ENCODE measurements at regions not wholly inside any gene's neighbourhood (a gene's known extent, or its start where the extent isn't known, plus 50 kb on each side); places are given as distances from the start of the nearest gene placed in this dataset.
"Not testable (repeated sequence)": the region's sequence is repeated elsewhere in the genome, so short reads cannot be mapped to it uniquely, and the experiment has no call there.

DNA sequence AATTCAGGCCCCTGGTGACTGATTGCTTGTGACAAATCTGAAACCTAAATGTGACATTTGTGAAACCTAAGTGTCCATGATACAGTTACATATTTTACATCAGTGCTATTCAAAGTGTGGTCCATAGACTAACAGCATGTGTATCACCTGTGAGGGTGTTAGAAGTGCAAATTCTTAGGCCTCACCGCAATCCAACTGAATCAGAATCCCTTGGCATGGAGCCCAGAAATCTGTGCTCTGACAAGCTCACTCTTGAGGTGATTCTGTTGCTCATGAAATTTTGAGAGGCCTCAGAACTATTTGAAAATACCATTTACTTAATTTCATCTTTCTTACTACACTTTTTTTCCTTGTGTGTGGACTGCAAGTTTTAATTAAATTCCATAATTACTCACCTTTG is 587.9 kb downstream of the ADGRL2 start:
- no peak for DNase-seq

DNA sequence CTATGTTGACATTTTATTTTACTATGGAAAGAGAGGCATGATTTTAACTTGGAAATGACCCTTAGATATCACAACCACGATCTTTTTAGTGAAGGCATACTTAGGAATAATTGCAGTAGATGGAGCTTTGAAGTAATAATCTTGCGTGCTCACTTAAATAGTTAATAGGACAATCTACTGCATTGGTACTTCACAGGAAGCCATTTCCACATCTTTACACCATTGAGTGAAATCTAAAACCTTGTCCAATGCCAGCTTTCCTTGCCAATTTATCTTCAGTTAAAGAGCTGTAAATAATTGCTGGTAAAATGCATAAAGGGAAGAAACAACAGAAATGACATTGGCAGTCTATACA is 586.3 kb downstream of the ADGRL2 start:
- no peak for DNase-seq

DNA sequence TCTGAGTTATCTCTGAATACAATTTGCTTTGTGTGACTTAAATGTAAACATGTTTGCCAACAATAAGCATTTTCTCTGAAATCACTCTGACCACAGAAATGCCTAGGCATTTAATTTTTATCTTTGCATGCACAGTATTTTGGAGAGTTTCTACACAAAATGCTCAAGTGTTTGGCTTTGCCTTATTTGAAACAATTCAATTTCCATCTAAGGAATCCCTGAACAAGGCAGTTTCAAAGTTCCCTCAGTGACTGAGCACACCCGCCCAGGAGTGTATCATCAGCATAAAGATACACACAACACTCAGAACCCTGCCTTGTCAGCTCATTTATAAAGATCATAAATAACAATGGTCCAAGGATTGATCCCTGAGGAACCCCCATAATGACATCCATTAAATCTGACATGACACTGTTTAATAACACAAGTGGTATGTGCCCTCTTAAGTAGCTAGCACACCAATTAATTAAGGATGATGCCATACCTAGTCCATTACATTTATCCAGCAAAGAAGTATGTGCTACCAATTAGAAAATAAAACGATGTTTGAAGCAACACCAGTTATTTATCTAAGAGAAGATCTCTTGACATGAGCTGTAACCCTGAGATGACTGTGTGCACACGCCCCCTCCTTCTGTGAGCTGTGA is 585.8 kb downstream of the ADGRL2 start:
- no peak for DNase-seq

DNA sequence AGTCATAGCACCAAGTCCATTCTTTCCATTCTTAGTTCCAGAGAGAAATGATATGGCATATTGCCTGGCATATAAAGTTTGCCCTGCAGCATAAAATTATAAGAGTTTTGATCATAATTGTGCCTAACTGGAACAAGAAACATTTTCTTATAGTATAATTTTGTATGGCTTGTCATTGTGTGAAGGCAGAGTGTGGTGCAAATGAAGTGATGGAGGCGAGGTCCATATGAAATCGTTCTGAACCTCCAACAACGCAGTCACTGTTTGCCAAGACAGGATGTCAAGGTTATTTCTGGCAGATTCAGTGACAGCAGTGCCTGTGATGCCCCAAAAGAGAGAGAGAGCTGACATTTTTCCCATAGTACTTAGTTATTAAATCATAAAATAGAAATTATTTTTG is 584.0 kb downstream of the ADGRL2 start:
- no peak for DNase-seq

DNA sequence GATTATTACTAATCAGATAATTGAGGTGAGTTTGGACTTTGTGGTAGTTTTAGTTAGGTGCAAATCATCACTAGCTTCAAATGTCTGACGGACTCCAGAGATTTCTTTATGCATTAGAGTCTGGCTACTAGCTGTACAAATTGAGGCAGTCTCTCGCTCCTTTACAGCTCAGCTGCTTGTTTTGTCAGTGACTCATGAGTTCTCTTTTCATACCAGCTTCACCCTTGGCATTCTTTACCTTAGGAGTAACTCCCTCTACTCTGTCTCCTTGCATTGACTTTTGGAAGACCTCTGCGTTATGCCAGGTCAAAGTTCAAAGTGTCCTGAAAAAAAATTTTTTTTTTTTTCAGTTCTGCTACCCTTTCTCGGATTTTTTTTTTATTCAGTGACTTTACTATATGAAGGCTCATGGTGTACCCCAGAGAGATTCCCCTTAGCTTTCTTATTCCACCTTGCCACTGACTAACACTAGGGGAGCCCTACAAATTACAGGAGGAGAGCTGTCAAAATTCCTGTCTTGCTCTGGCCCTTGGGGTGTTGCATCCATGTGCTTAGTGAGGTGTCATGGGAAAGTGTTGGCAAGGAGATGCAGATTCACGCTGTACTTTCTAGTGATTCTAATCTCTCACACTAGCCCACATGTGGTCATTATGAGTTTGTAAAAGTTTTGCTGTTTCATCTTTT is 576.6 kb downstream of the ADGRL2 start:
- no peak for DNase-seq

DNA sequence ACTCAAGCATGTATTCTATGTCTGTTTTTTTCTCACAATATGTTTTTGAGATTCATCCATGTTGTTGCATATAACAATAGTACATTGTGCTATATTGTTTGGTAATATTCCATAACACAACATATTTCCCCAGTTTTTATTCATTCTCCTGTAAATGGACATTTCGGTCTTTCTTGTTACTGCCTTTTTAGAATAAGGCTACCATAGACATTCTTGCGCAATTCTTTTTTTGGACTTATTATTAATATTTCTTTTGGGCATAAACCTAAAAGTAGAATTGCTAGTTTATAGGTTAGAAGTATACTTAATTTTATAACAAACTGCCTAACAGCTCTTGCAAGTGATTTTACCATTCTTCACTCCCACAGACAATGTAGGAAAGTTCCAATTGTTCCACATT is 573.0 kb downstream of the ADGRL2 start:
- DNase-seq: no peak

DNA sequence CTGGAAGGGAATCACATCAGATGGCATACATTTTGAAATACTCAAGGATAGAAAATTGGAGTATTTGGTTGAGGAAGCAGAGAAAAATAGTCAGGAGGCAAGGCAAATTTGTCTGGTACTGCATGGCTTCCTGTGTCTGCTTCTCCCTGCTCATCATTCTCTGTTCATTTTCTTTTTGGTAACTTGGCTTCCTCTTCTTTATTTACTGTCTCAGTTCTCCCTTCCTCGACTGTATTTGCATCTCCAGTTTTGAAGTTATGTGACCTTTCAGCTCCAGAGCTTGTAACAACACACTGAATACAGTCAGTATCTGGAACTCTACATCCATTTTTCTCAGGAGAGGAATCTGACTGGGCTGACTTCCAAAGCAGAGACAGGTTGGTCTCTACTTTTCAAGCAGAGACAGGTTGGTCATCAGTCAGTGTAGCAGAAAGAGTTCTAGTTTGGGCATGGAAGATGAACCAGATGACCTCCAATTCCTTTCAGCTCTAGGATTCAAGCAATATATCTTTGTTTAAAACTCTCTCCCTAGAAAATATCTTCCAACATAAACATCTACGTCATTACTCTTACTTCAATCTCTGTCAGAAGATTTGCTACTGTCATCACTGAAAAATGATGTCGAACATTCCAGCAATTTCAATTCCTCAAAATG is 571.2 kb downstream of the ADGRL2 start:
- no peak for DNase-seq

DNA sequence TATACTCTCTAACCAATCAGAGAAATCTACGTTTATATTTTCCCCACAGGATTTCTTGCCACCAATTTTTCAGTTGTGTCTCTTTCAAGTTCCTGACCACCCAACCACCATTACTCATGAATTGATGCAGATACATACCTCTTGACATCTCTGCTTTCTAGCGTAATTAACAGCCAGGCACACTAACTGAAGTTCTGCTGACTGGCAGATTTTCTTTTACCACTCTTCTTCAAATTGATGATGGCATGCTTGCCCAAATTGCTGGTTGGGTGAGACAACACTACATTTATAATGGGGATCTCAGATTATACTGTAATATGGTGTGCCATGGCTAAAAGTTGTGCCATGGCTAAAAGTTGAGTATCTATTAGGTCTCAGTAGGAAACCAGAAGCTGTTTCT is 566.7 kb downstream of the ADGRL2 start:
- no peak for DNase-seq

DNA sequence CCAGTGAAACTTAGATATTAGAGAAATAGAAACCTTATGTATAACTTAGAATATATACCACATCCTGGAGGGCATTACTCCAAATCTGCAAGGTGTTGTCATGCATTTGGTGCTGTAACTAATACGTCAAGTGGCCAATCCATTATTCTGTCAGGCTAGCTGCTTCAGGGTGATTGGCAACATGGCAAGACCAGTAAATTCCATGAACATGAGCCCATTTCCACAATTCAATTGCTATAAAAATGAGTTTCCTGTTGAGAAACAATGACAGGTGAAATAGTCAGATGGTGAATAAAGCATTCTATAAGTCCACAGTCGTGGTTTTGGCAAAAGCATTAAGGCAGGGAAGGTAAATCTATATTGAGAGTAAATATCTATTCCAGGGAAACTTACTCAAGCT is 566.0 kb downstream of the ADGRL2 start:
- no peak for DNase-seq

DNA sequence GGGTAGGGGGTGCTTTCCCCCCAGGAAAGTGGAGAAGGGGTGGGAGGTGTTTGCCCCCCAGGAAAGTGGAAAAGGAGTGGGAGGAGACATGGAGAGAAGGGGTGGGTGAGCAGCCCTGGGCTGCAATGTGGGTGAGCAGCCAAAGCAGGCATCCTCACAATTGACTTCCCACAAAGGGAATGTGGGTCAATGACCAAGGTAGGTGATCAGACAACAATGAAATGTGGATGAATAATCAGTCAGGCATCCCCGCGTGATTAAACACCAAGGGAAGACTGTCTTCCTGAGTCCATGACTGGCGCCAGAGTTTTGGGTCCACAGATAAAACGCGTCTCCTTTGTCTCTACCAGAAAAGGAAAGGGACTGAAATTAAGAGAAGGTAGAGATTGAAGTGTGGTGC is 558.8 kb downstream of the ADGRL2 start:
- not testable (repeated sequence) for DNase-seq

DNA sequence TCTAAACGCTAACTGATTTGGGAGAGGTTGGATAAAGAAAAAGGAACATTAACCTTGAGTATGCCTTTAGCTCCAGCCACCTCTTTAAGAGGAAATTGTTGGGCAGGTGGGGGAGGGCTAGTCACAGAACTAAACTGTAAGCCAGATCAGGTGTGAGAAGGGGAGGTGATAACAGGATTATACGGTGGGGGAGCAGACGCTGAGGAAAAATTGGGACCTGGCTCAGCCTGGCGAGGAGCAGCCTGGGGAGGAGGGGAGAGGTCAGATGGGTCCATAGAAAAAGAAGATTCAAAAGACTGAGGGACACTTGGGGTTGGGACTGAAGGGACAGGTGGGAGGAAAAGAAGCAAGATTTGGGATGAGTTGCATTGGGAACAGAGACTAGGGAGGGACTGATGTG is 558.0 kb downstream of the ADGRL2 start:
- DNase-seq: not testable (repeated sequence)

DNA sequence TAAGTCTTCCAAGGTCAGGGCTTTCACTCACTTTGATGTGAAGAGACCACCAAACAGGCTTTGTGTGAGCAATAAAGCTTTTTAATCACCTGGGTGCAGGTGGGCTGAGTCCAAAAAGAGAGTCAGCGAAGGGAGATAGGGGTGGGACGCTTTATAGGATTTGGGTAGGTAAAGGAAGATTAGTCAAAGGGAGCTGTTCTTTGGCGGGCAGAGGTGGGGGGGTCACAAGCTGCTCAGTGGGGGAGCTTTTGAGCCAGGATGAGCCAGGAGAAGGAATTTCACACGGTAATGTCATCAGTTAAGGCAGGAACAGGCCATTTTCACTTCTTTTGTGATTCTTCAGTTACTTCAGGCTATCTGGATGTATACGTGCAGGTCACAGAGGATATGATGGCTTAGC is 553.8 kb downstream of the ADGRL2 start:
- not testable (repeated sequence) for DNase-seq

DNA sequence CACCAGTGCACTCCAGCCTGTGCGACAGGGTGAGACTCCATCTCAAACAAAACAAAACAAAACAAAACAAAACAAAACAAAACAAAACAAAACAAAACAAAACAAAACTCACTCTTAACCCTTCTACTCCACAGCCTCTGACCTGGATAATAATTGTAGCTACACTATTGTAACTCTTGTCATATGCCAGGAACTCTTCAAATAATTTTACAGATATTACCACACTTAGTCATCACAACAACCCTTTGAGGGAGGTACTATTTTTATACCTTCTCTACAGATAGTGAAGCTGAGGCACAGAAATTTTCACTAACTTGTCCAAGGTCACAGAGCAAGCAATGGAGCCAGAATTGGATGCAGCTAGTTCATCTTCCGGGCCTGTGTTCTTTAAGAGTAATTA is 547.8 kb downstream of the ADGRL2 start:
- no peak for DNase-seq

DNA sequence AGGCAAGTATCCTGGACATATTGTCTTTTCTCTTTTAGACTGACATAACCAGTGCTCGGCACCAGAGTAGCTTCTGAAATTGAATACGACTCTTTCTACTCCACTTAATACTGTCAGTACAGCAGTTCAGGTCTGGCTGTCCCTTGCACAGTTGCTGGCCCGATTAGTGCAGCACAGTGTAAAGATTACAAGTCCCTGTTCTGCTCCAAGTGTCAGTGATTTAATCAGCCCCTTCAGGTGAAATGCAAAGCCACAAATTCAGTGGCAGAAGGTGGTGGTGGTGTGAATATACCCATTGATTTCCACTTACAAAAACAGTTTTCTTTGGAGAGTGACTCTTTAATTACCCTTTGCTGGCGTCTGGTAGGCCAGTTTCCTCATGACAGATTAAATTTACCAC is 545.4 kb downstream of the ADGRL2 start:
- DNase-seq: no peak

DNA sequence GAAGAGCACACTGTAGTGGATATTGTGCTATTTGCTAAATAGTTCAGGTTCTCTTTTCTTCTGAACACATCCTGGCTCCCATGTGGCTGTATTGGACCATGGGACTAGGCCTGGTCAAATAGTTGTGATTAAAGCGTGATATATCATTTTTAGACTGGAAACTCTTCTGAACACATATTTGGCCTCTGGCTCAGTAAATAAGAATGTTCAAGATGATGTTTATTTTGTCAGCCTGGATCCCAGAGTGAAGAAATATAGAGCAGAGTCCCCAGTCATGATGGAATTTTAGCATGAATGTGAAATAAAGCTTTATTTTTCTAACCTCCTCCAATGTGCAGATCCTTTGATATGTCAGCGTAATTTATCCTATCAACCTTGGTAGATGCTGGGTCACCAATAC is 542.6 kb downstream of the ADGRL2 start:
- no peak for DNase-seq

DNA sequence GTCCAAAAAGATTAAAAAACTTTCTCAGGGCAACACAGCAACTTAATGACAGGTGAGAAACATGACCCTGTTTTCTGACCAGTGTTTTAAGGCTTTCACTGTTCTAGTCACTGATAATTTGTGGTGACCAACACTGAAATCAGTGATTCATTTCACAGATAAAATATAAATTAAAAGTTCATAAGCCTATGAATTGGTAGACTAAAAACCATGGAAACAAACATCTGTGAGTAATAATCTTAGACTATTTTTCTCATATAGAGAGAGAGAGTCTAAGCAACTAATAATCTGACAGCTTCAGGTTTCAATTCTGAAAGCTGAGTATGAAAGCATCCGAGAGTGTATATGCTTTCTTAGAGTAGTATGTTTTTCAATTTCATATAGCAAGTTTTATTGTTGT is 536.9 kb downstream of the ADGRL2 start:
- DNase-seq: no peak

DNA sequence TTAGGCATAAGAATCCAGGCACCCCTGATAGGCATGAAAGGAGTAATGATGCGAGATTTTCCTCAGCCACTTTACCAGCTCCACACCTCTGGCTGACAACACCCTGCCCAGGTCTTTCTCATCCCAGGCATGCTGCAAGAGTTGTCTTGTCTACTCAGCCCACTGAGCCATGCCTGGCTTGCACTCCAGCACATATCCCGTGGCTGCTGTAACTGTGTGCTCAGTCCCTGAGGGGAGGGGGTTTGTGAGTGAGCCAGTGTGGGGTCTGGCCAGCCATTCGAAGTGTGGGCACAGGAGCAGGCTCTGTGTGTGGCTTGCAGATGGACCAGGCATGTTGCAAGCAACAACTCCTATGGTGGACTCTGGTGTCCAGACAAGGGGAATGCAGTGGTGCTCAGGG is 529.6 kb downstream of the ADGRL2 start:
- DNase-seq: no peak

DNA sequence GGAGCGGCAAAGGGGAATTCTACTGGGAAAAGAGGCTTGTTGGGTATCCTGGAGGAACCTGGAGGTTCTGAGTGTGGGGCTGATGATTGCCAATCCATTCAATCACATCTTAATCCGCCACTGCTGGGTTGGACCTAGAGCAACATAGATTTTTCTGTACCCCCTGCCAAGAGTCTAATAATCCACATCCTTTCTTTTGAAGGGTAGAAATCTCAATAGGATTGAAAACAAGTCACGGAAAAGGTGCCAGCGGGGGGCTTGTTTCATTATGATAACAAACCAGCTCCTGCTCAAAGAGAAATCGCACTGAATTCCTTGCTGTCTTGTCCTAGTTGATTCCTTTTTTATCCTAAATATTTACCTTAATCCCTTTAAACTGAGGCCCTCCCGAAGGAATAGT is 528.5 kb downstream of the ADGRL2 start:
- DNase-seq: no peak

DNA sequence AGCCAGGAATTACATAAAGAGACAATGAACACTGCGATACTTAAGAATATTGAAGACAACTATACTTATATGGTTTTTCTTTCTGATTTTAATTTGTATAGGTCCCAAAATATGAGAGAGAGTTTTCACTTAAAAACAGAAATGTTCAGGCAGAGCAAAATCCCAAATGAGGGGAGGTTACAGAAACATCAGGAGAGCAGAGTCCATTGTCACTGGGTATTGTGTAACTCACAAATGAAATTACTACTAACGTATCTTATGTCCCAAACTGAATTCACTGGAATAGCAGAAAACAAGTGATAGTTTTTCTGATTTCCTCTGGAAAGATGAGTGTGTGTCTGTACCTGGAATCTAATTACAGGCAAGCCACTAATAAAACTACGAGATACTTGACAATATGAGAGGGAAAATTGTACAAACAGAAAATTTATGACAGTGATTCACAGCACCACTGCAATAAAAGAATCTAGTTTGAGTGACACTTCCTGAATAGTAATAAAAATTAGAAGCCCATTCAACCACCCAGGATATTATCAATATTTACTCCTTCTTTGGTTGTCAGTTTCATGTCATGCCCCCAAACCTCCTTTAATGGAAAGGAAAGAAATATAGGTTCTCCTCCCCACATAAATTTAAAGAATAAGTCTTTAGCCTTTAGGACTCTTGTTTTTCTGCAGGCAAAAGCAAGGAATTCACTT is 522.6 kb downstream of the ADGRL2 start:
- DNase-seq: no peak

DNA sequence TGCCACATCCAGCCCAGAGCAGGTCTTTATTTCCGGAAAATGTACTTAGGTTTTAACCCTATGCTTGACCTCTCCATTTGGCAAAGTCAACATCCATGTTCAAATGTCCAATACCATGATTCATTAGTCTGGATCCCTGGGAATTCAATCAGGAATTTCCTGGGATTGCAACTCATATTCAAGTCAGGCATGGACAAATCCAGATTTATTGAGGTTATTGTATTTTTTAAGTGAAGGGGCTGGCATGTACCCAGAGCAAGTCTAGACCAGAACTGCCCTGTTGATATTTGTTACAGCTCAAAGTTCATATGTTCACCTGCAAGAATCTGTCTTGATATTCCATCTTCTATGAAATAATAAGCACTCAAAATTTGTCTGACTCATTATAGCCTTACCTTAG is 521.1 kb downstream of the ADGRL2 start:
- no peak for DNase-seq

DNA sequence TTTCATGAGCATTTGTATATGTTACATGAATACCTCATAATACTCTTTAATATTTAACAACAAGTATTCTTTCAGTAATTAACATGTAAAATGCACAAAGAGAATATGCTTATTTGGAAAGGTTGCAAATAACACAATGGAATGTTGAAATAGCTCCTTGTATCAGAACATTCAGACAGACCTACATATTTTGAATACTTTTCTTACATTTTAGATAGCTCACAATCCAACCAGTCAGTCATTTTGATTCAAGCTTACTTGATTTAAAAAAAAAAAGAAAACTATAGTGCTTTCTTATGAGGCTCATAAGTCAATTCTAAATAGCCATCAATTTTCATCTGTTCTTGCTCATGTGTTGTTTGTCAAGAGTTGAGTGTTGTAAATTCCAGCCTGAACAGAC is 518.8 kb downstream of the ADGRL2 start:
- DNase-seq: no peak

DNA sequence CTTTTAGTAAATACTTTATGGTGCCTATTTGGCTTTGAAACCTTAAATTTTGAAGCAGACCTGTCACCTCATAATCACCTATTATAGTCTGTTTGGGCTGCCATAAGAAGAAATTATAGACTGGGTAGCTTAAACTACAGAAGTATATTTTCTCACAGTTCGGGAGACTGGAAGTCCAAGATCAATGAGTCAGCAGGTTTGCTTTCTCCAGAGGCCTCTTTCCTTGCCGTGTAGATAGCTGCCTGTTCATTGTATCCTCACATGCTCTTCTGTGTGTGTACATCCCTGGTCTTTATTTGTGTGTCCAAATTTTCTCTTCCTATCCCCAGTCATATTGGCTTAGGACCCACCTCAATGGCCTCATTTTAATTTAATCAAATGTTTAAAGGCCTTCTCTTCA is 518.2 kb downstream of the ADGRL2 start:
- DNase-seq: no peak

DNA sequence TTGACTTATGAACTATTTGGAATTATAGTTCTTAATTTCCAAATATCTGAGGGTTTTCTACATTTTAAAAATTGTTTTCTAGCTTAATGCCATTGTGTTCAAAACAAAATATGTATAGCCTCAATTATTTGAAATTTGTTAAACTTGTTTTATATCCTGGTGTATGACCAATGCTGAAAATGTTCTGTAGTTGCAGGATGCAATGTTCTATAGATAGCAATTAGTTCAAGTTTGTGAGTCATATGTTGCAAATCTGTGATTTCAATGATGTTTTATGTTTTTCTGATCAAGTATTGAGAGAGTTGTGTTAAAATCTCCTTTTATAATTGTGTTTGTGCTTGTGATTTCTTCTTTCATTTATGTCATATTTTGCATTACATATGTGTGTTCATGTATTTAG is 517.5 kb downstream of the ADGRL2 start:
- DNase-seq: no peak

DNA sequence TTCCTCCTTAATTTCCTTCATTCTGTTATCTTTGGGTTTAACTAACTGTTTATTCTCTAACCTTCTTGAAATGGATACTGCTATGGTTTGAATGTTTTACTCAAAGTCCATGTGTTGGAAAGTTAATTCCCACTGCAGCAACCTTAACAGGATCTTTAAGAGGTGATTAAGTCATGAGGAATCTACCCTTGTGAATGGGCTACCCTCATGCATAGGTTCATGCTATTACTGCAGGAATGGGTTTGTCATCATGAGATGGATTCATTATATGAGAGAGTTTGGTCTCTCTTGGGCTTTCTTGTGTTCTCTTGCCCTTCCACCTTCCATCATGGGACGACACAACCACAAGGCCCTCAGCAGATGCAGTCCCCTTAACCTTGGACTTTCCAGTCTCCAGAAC is 516.9 kb downstream of the ADGRL2 start:
- DNase-seq: no peak

All from stimulated activated CD4-positive, alpha-beta T cell treated with anti-CD3 and anti-CD28 coated beads, Interleukin-1b, Interleukin-23, amount 100 ng/mL, for 48 hours (primary cell).